Ovary (tissue), 3 donors: ENCODE measurements at regions not wholly inside any gene's neighbourhood (a gene's known extent, or its start where the extent isn't known, plus 50 kb on each side); places are given as distances from the start of the nearest gene placed in this dataset.

Source experiments
- EP300 ChIP-seq: sonication (generic); formaldehyde crosslinking; IDR thresholded peaks from one replicate; pipeline ENCODE4 v1.6.1; 2017; ENCODE audit warnings: antibody characterized with exemption
- POLR2A ChIP-seq: fragments of 450-650 bp; IDR thresholded peaks from one replicate; pipeline ENCODE4 v1.6.1; 2017; ENCODE audit warnings: antibody characterized with exemption, mild to moderate bottlenecking, moderate library complexity
- TF ChIP-seq, protein P1 (sequence below), 3 donors: fragments of 450-650 bp in 2 of 3; fragments of 200-600 bp in 1 of 3; IDR thresholded peaks; one replicate each; pipeline versions ENCODE4 v1.5.1 to v1.8.0; 2016 to 2022; ENCODE audit warnings: antibody characterized with exemption in 3 of 3, mild to moderate bottlenecking in 1 of 3
- donor health status: DM: no; HTN: no; CAD: no.

DNA sequence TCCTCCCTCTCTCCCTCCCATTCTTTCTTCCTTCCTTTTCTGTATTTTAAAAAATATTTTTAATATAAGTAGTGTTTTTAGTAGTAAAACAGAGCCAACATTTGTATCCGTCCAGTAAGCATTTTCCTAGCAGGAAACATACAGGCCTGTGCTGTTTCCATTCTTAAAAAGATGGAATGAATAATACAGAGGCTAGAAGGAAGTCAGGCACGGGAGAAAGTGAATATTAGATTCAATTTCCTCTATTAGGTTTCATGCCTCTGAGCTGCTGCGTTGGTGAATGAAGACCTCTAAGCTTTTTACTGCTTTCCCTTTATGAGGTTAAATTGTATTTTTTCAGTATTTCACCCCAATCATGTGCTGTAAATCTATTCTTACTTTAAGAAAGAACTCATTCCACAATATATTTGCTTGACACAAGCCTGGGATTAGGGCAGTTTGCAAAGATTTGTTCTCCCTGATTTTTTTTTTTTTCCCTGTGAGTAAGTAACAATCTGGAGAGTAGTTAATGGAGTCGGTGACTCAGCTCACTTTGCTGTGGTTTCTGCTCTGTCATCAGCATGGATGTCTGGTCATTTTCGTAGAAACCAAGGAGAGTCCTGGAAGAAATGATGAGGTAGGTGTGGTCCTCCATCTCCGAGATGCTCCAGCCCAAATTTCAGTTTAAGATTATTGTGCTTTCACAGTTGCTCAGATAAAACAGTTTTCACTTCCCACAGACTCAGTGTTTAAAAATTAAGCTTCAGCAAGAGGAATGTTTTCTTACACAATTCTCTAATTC is 76.1 kb upstream of the PITRM1 start:
- TF ChIP-seq, protein P1, sequence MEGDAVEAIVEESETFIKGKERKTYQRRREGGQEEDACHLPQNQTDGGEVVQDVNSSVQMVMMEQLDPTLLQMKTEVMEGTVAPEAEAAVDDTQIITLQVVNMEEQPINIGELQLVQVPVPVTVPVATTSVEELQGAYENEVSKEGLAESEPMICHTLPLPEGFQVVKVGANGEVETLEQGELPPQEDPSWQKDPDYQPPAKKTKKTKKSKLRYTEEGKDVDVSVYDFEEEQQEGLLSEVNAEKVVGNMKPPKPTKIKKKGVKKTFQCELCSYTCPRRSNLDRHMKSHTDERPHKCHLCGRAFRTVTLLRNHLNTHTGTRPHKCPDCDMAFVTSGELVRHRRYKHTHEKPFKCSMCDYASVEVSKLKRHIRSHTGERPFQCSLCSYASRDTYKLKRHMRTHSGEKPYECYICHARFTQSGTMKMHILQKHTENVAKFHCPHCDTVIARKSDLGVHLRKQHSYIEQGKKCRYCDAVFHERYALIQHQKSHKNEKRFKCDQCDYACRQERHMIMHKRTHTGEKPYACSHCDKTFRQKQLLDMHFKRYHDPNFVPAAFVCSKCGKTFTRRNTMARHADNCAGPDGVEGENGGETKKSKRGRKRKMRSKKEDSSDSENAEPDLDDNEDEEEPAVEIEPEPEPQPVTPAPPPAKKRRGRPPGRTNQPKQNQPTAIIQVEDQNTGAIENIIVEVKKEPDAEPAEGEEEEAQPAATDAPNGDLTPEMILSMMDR (IDR thresholded peaks at IDR 0.05): no peak
- TF ChIP-seq POLR2A: no peak
- TF ChIP-seq EP300: no peak
